Liver (tissue), 8 donors: ENCODE measurements at regions not wholly inside any gene's neighbourhood (a gene's known extent, or its start where the extent isn't known, plus 50 kb on each side); places are given as distances from the start of the nearest gene placed in this dataset.

Experiments
- DNase-seq: peaks from one replicate; pipeline ENCODE4 v3.0.0-alpha.2; 2017; ENCODE audit warnings: low spot score
- H3K27ac ChIP-seq, 2 donors: one replicate each; pipeline ENCODE4 v1.7.0; 2013; ENCODE audit warnings: inconsistent platforms in 2 of 2, low read length in 2 of 2, control low read depth in 1 of 2, low read depth in 1 of 2, mild to moderate bottlenecking in 1 of 2
- H3K27me3 ChIP-seq, 4 donors: one replicate each; pipeline versions ENCODE4 v1.6.1 to v1.7.0; 2013; ENCODE audit warnings: low read length in 3 of 4, inconsistent platforms in 1 of 4, mild to moderate bottlenecking in 1 of 4, moderate library complexity in 1 of 4; ENCODE audit not compliant: control insufficient read depth in 4 of 4, insufficient read depth in 4 of 4
- H3K36me3 ChIP-seq, 4 donors: one replicate each; pipeline versions ENCODE4 v1.6.1 to v1.7.0; 2013; ENCODE audit warnings: low read length in 3 of 4, mild to moderate bottlenecking in 3 of 4, low read depth in 1 of 4, moderate library complexity in 1 of 4; ENCODE audit not compliant: control insufficient read depth in 4 of 4, insufficient read depth in 3 of 4
- H3K4me1 ChIP-seq, 4 donors: one replicate each; pipeline versions ENCODE4 v1.6.1 to v1.7.0; 2013; ENCODE audit warnings: low read length in 3 of 4, mild to moderate bottlenecking in 3 of 4, moderate library complexity in 1 of 4; ENCODE audit not compliant: control insufficient read depth in 4 of 4, insufficient read depth in 4 of 4
- H3K4me3 ChIP-seq, 3 donors: one replicate each; pipeline versions ENCODE4 v1.6.1 to v1.7.0; 2013; ENCODE audit warnings: low read length in 3 of 3, control low read depth in 1 of 3, low read depth in 1 of 3, mild to moderate bottlenecking in 1 of 3
- H3K9ac ChIP-seq, 2 donors: one replicate each; pipeline ENCODE4 v1.7.0; 2013; ENCODE audit warnings: low read length in 2 of 2, mild to moderate bottlenecking in 2 of 2, moderate library complexity in 2 of 2, control low read depth in 1 of 2, low read depth in 1 of 2
- H3K9me3 ChIP-seq, 4 donors: one replicate each; pipeline versions ENCODE4 v1.6.1 to v1.7.0; 2013; ENCODE audit warnings: low read length in 3 of 4; ENCODE audit not compliant: control insufficient read depth in 4 of 4
- ATF3 ChIP-seq: IDR thresholded peaks from 2 replicates; pipeline ENCODE4 v1.6.1; 2016; ENCODE audit warnings: antibody characterized with exemption
- CTCF ChIP-seq: fragments of 150-350 bp; IDR thresholded peaks from 2 replicates; pipeline ENCODE4 v1.5.1; 2017; ENCODE audit warnings: improper control_type of control experiment, low read depth, low read length; ENCODE audit not compliant: missing input control
- EGR1 ChIP-seq, 2 donors: IDR thresholded peaks; 2 replicates each; pipeline ENCODE4 v1.6.1; 2016 to 2018; ENCODE audit warnings: antibody characterized with exemption in 2 of 2, low read depth in 2 of 2
- FOXA1 ChIP-seq: IDR thresholded peaks from 2 replicates; pipeline ENCODE4 v1.6.1; 2016; ENCODE audit warnings: antibody characterized with exemption
- FOXA2 ChIP-seq: IDR thresholded peaks from 2 replicates; pipeline ENCODE4 v1.6.1; 2016; ENCODE audit warnings: antibody characterized with exemption
- GABPA ChIP-seq, 2 donors: IDR thresholded peaks in 1 of 2; conservative IDR thresholded peaks in 1 of 2; 2 replicates each; pipeline ENCODE4 v1.6.1; 2016; ENCODE audit warnings: antibody characterized with exemption in 2 of 2, mild to moderate bottlenecking in 1 of 2, moderate library complexity in 1 of 2
- HNF4A ChIP-seq, 2 donors: conservative IDR thresholded peaks; 2 replicates each; pipeline ENCODE4 v1.6.1; 2016; ENCODE audit warnings: antibody characterized with exemption in 2 of 2, mild to moderate bottlenecking in 2 of 2
- HNF4G ChIP-seq: IDR thresholded peaks from 2 replicates; pipeline ENCODE4 v1.6.1; 2016; ENCODE audit warnings: antibody characterized with exemption
- JUND ChIP-seq, 2 donors: IDR thresholded peaks; 2 replicates each; pipeline ENCODE4 v1.6.1; 2016; ENCODE audit warnings: antibody characterized with exemption in 2 of 2
- MAX ChIP-seq: IDR thresholded peaks from 2 replicates; pipeline ENCODE4 v1.6.1; 2016; ENCODE audit warnings: antibody characterized with exemption
- NR2F2 ChIP-seq: IDR thresholded peaks from 2 replicates; pipeline ENCODE4 v1.6.1; 2016; ENCODE audit warnings: antibody characterized with exemption
- RAD21 ChIP-seq, 2 donors: IDR thresholded peaks; 2 replicates each; pipeline ENCODE4 v1.6.1; 2016; ENCODE audit warnings: antibody characterized with exemption in 2 of 2, mild to moderate bottlenecking in 2 of 2
- REST ChIP-seq: IDR thresholded peaks from 2 replicates; pipeline ENCODE4 v1.6.1; 2016; ENCODE audit warnings: antibody characterized with exemption, mild to moderate bottlenecking
- RXRA ChIP-seq, 2 donors: IDR thresholded peaks; 2 replicates each; pipeline ENCODE4 v1.6.1; 2017 to 2018; ENCODE audit warnings: antibody characterized with exemption in 2 of 2, mild to moderate bottlenecking in 1 of 2
- SP1 ChIP-seq: IDR thresholded peaks from 2 replicates; pipeline ENCODE4 v1.6.1; 2018; ENCODE audit warnings: antibody characterized with exemption, mild to moderate bottlenecking
- TAF1 ChIP-seq: conservative IDR thresholded peaks from 2 replicates; pipeline ENCODE4 v1.6.1; 2016; ENCODE audit warnings: antibody characterized with exemption, mild to moderate bottlenecking
- YY1 ChIP-seq: IDR thresholded peaks from 2 replicates; pipeline ENCODE4 v1.6.1; 2016; ENCODE audit warnings: antibody characterized with exemption, mild to moderate bottlenecking
- ZBTB33 ChIP-seq: IDR thresholded peaks from 2 replicates; pipeline ENCODE4 v1.6.1; 2016; ENCODE audit warnings: antibody characterized with exemption
- WGBS: extraction: QIAGEN DNeasy Blood & Tissue Kit; methylation state at CpG from one replicate; pipeline ENCODE4 v1.1.7; 2013; 5-methylcytosine and 5-hydroxymethylcytosine counted together
- donor health status: healthy.
- donor health status: healthy.
- donor health status: healthy.
- donor health status: healthy.
- donor health status: healthy.

- no peaks in the 10 kb centered on the region for H3K9me3 ChIP-seq
- TF ChIP-seq EGR1 (IDR thresholded peaks at IDR 0.05; ENCODE audit: low read depth in 2 of 2), result peak in 1 of 2 donors; percentile 38
- peak; percentile 98 for TF ChIP-seq HNF4G
- no peak for TF ChIP-seq REST
- peak; percentile 83 to 89 for TF ChIP-seq JUND (IDR thresholded peaks at IDR 0.05)
- peak in 1 of 2 donors; percentile 44 for TF ChIP-seq GABPA (IDR thresholded peaks at IDR 0.05 in 1 of 2, conservative IDR thresholded peaks at IDR 0.05 in 1 of 2)
- peak; percentile 61 for TF ChIP-seq RAD21 (IDR thresholded peaks at IDR 0.05)
- TF ChIP-seq HNF4A (conservative IDR thresholded peaks at IDR 0.05), result peak; percentile 100
- TF ChIP-seq RXRA (IDR thresholded peaks at IDR 0.05), result peak; percentile 73 to 82
- TF ChIP-seq SP1, result peak; percentile 99
- TF ChIP-seq TAF1, result no peak
- peak; percentile 70 for TF ChIP-seq ZBTB33
- peak; percentile 37 for TF ChIP-seq NR2F2
- TF ChIP-seq YY1, result peak; percentile 76
- TF ChIP-seq FOXA1, result peak; percentile 52
- TF ChIP-seq FOXA2, result no peak
- peak; percentile 68 for TF ChIP-seq ATF3
- TF ChIP-seq MAX, result peak; percentile 83
- no peak for TF ChIP-seq CTCF
- H3K36me3 ChIP-seq, result no peaks in the 10 kb centered on the region
- H3K27me3 ChIP-seq, result no peaks in the 10 kb centered on the region
- peak overlapping the region; percentile 52 to 61 for H3K27ac ChIP-seq
- peaks cover 0 to 6% (median 4%) of the 10 kb centered on the region in 4 donors for H3K4me1 ChIP-seq
- H3K9ac ChIP-seq, result no peak overlapping the region
- WGBS, result 39% methylated on average over 3 of the region's 3 CpGs
- no peak for DNase-seq
- peak overlapping the region in 1 of 3 donors; percentile 17 for H3K4me3 ChIP-seq
Measured at GRCh38 chr6:141968632-141969031, 164.1 kb upstream of the GJE1 start.
